SK-N-SH (cell line): ENCODE measurements at regions not wholly inside any gene's neighbourhood (a gene's known extent, or its start where the extent isn't known, plus 50 kb on each side); places are given as distances from the start of the nearest gene placed in this dataset.

Source experiments
- CTCF ChIA-PET: fragments of 300-600, 350-600 bp; formaldehyde crosslinking; extraction: SDS; loops from one replicate; lab custom pipeline; 2021; lab: Yijun Ruan, JAX
- POLR2A ChIA-PET: fragments of 350-600 bp; sonication (Branson Sonifier 250); formaldehyde crosslinking; extraction: SDS; loops from one replicate; lab custom pipeline; 2020; ENCODE audit warnings: antibody characterized with exemption, inconsistent platforms; lab: Yijun Ruan, JAX
- DNase-seq: peaks from one replicate; pipeline ENCODE4 v3.0.0; 2012
- H2AFZ ChIP-seq: fragments of 200-600 bp; sonication (generic); 2 replicates; pipeline ENCODE4 v1.8.1; 2016; ENCODE audit warnings: antibody characterized with exemption, mild to moderate bottlenecking, low read depth
- H3F3A ChIP-seq: fragments of 200-600 bp; sonication (generic); replicated peaks from 2 replicates; pipeline ENCODE3; 2016; ENCODE audit warnings: antibody characterized with exemption, mild to moderate bottlenecking; ENCODE audit not compliant: insufficient read depth
- H3K27ac ChIP-seq, 2 experiments: fragments of 200-500 bp in 1 of 2; fragments of 200-600 bp in 1 of 2; sonication (Bioruptor generic) in 1 of 2; sonication (generic), shearing (Covaris generic) in 1 of 2; 2 replicates each; pipeline versions ENCODE4 v1.5.1 to v1.6.1; 2014 to 2016; ENCODE audit warnings: low read depth in 2 of 2, inconsistent platforms in 1 of 2, low read length in 1 of 2, mild to moderate bottlenecking in 1 of 2, mixed read lengths in 1 of 2
- H3K27me3 ChIP-seq: fragments of 200-600 bp; sonication (generic), shearing (Covaris generic); 2 replicates; pipeline ENCODE4 v1.6.1; 2016; ENCODE audit warnings: mixed run types; ENCODE audit not compliant: insufficient read depth
- H3K36me3 ChIP-seq, 2 experiments: fragments of 200-500 bp in 1 of 2; fragments of 200-600 bp in 1 of 2; sonication (Bioruptor generic) in 1 of 2; sonication (generic) in 1 of 2; replicated peaks in 1 of 2; 2 replicates each; pipeline versions ENCODE3 to v1.5.1; 2014 to 2016; ENCODE audit warnings: low read length in 1 of 2, mild to moderate bottlenecking in 1 of 2; ENCODE audit not compliant: insufficient read depth in 2 of 2, control insufficient read depth in 1 of 2
- H3K4me1 ChIP-seq, 2 experiments: fragments of 200-500 bp in 1 of 2; fragments of 200-600 bp in 1 of 2; sonication (Bioruptor generic) in 1 of 2; sonication (generic), shearing (Covaris generic) in 1 of 2; 2 replicates each; pipeline versions ENCODE4 v1.5.1 to v1.6.1; 2014 to 2016; ENCODE audit warnings: low read depth in 1 of 2, low read length in 1 of 2, mixed run types in 1 of 2; ENCODE audit not compliant: insufficient read depth in 2 of 2, control insufficient read depth in 1 of 2
- H3K4me2 ChIP-seq: fragments of 200-600 bp; sonication (generic), shearing (Covaris generic); 2 replicates; pipeline ENCODE4 v1.6.1; 2017; ENCODE audit warnings: mixed run types
- H3K4me3 ChIP-seq, 2 experiments: fragments of 200-500 bp in 1 of 2; fragments of 200-600 bp in 1 of 2; sonication (Bioruptor generic) in 1 of 2; sonication (generic), shearing (Covaris generic) in 1 of 2; 2 replicates each; pipeline versions ENCODE4 v1.5.1 to v1.8.1; 2014 to 2016; ENCODE audit warnings: low read depth in 2 of 2, inconsistent platforms in 1 of 2, low read length in 1 of 2, mild to moderate bottlenecking in 1 of 2, mixed read lengths in 1 of 2, moderate library complexity in 1 of 2
- H3K79me2 ChIP-seq: fragments of 200-600 bp; sonication (generic); 2 replicates; pipeline ENCODE4 v1.8.1; 2017; ENCODE audit warnings: mild to moderate bottlenecking; ENCODE audit not compliant: insufficient read depth
- H3K9ac ChIP-seq: fragments of 200-600 bp; sonication (generic); 2 replicates; pipeline ENCODE4 v1.6.1; 2017; ENCODE audit warnings: mixed run types
- H3K9me2 ChIP-seq: fragments of 200-600 bp; sonication (generic); 2 replicates; pipeline ENCODE4 v1.6.1; 2017; ENCODE audit warnings: mixed run types
- H3K9me3 ChIP-seq: fragments of 200-600 bp; sonication (generic); 2 replicates; pipeline ENCODE4 v1.6.1; 2017; ENCODE audit warnings: mixed run types, mild to moderate bottlenecking, moderate library complexity
- H4K20me1 ChIP-seq: fragments of 200-600 bp; sonication (generic); 2 replicates; pipeline ENCODE4 v1.6.1; 2017; ENCODE audit warnings: mild to moderate bottlenecking, mixed run types; ENCODE audit not compliant: insufficient read depth
- CHD2 ChIP-seq: fragments of 150-350 bp; IDR thresholded peaks from 2 replicates; pipeline ENCODE4 v1.6.1; 2018; ENCODE audit warnings: low read length; ENCODE audit not compliant: partially characterized antibody
- CTCF ChIP-seq: fragments of 200-600 bp; sonication (generic); IDR thresholded peaks from 2 replicates; pipeline ENCODE4 v1.6.1; 2017; ENCODE audit warnings: antibody characterized with exemption, mild to moderate bottlenecking, moderate library complexity
- ELF1 ChIP-seq: IDR thresholded peaks from 2 replicates; pipeline ENCODE4 v1.4.0; 2012
- EZH2phosphoT487 ChIP-seq: fragments of 200-600 bp; sonication (generic); IDR thresholded peaks from 2 replicates; pipeline ENCODE4 v1.6.1; 2017; ENCODE audit warnings: low read depth, mixed run types, mild to moderate bottlenecking, antibody characterized with exemption, moderate library complexity, borderline replicate concordance
- FOSL2 ChIP-seq: IDR thresholded peaks from 2 replicates; pipeline ENCODE4 v1.4.0; 2012; ENCODE audit warnings: low read depth, mild to moderate bottlenecking, moderate library complexity, borderline replicate concordance
- FOXM1 ChIP-seq: IDR thresholded peaks from 2 replicates; pipeline ENCODE4 v1.4.0; 2012; ENCODE audit warnings: low read depth, mild to moderate bottlenecking
- JUND ChIP-seq: IDR thresholded peaks from 2 replicates; pipeline ENCODE4 v1.4.0; 2012
- MEF2A ChIP-seq: IDR thresholded peaks from 2 replicates; pipeline ENCODE4 v1.4.0; 2012; ENCODE audit warnings: low read depth, borderline replicate concordance
- MXI1 ChIP-seq: IDR thresholded peaks from 2 replicates; pipeline ENCODE4 v1.6.1; 2012; ENCODE audit warnings: mild to moderate bottlenecking, low read depth, low read length, improper control_type of control experiment
- REST ChIP-seq: IDR thresholded peaks from 2 replicates; pipeline ENCODE4 v1.6.1; 2012; ENCODE audit warnings: mild to moderate bottlenecking, low read depth, low read length, moderate library complexity
- RXRA ChIP-seq: IDR thresholded peaks from 2 replicates; pipeline ENCODE4 v1.4.0; 2012; ENCODE audit warnings: low read depth, mild to moderate bottlenecking, borderline replicate concordance
- TCF12 ChIP-seq: IDR thresholded peaks from 2 replicates; pipeline ENCODE4 v1.4.0; 2012
- TEAD4 ChIP-seq: IDR thresholded peaks from 2 replicates; pipeline ENCODE4 v1.4.0; 2012; ENCODE audit warnings: mild to moderate bottlenecking, borderline replicate concordance; ENCODE audit not compliant: insufficient read depth
- USF1 ChIP-seq: IDR thresholded peaks from 2 replicates; pipeline ENCODE4 v1.4.0; 2012; ENCODE audit warnings: low read depth, borderline replicate concordance
- USF2 ChIP-seq: fragments of 150-350 bp; IDR thresholded peaks from 2 replicates; pipeline ENCODE4 v1.6.1; 2017; ENCODE audit warnings: antibody characterized with exemption, low read length, low read depth, borderline replicate concordance
- ZBTB33 ChIP-seq: IDR thresholded peaks from 2 replicates; pipeline ENCODE4 v1.4.0; 2012; ENCODE audit warnings: low read depth, borderline replicate concordance
- WGBS: methylation state at CpG from one replicate; pipeline ENCODE4 v1.1.6; 2017; ENCODE audit warnings: low lambda C conversion rate; 5-methylcytosine and 5-hydroxymethylcytosine counted together
- TF ChIP-seq, protein P1 (sequence below): IDR thresholded peaks from 2 replicates; pipeline ENCODE4 v1.4.0; 2012; ENCODE audit warnings: low read depth
- TF ChIP-seq, protein P2 (sequence below): IDR thresholded peaks from 2 replicates; pipeline ENCODE4; 2012

DNA sequence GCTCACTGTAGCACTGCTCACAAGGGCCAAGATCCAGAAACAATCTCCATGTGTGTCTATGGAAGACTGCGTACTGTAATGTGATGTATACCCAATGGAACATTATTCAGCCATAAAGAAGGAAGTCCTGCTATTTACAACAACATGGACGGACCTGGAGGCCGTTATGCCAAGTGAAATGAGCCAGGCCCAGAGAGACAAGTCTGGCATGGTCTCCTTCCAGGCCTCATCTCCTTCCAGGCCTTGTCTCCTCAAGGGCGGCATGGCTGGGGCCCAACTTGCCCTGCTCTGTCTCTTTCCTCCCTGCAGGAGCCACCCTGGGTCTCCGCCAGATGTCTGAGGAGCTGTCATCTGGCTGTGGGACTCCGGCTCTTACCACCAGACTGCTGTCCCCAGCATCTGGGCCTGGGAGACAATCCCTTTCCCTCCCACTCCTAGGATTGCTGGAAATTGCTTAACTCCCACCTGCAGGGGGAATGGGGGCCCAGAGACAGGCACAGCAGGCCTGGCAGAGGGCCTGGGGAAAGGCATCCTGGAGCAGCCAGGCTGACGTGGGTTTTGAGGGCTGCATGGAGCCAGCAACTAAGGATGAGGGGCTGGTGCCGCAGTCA is 1326.6 kb downstream of the TBC1D22A start (continued):
- TF ChIP-seq REST (no peak), CTCF (no peak), JUND (no peak), EZH2phosphoT487 (no peak), ELF1 (no peak), MXI1 (no peak), FOSL2 (no peak), MEF2A (no peak), TCF12 (no peak), USF2 (no peak), TEAD4 (no peak), RXRA (no peak), CHD2 (no peak), USF1 (no peak)
- TF ChIP-seq, protein P1, sequence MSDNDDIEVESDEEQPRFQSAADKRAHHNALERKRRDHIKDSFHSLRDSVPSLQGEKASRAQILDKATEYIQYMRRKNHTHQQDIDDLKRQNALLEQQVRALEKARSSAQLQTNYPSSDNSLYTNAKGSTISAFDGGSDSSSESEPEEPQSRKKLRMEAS = no peak

GRCh38 chr22:48088251-48088650 is 1325.8 kb downstream of the TBC1D22A start:
- H3F3A ChIP-seq = no peaks in the 10 kb centered on the region
- H3K9ac ChIP-seq = no peak overlapping the region
- no peak overlapping the region for H3K4me3 ChIP-seq
- ChIA-PET POLR2A (no interaction called here), CTCF (no interaction called here)
- WGBS = 19% methylated on average over 5 of the region's 5 CpGs
- peaks cover 19% of the 10 kb centered on the region for H3K27me3 ChIP-seq
- no peak for DNase-seq
- no peaks in the 10 kb centered on the region for H3K9me3 ChIP-seq
- H2AFZ ChIP-seq = no peak overlapping the region
- no peaks in the 10 kb centered on the region for H3K4me1 ChIP-seq
- H3K79me2 ChIP-seq = no peaks in the 10 kb centered on the region
- no peaks in the 10 kb centered on the region for H4K20me1 ChIP-seq
- no peak overlapping the region for H3K27ac ChIP-seq
- no peak overlapping the region for H3K4me2 ChIP-seq
- no peaks in the 10 kb centered on the region for H3K9me2 ChIP-seq
- no peak for TF ChIP-seq FOXM1
- no peak for TF ChIP-seq ZBTB33
- TF ChIP-seq USF1 = no peak
- TF ChIP-seq, protein P2, sequence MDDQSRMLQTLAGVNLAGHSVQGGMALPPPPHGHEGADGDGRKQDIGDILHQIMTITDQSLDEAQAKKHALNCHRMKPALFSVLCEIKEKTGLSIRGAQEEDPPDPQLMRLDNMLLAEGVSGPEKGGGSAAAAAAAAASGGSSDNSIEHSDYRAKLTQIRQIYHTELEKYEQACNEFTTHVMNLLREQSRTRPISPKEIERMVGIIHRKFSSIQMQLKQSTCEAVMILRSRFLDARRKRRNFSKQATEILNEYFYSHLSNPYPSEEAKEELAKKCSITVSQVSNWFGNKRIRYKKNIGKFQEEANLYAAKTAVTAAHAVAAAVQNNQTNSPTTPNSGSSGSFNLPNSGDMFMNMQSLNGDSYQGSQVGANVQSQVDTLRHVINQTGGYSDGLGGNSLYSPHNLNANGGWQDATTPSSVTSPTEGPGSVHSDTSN = no peak
- no peaks in the 10 kb centered on the region for H3K36me3 ChIP-seq
